ENCODE measurements at regions not wholly inside any gene's neighbourhood (a gene's known extent, or its start where the extent isn't known, plus 50 kb on each side); places are given as distances from the start of the nearest gene placed in this dataset.
"Not testable (repeated sequence)": the region's sequence is repeated elsewhere in the genome, so short reads cannot be mapped to it uniquely, and the experiment has no call there.

DNA sequence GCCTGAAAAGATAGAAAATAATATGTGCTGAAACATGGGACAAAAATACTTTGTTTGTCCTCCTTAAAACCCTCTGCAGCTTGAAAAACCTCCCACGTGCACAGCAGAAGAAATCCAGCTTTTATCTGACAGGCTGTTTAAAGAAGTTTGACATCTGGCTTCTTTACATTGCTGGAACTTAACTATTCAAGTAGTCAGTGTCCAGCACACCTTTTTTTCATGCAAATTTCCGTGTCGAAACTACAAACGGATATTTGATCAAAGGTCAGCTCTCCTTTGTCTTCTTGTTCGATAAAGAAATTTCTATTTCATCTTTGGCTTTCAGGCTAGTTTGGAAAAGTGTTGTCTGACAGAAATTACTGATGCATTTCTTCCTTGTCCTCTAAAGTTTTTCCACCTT is 66.8 kb upstream of the KBTBD8 start:
- no peak for DNase-seq (ENCODE audit: low read depth, low spot score)

DNA sequence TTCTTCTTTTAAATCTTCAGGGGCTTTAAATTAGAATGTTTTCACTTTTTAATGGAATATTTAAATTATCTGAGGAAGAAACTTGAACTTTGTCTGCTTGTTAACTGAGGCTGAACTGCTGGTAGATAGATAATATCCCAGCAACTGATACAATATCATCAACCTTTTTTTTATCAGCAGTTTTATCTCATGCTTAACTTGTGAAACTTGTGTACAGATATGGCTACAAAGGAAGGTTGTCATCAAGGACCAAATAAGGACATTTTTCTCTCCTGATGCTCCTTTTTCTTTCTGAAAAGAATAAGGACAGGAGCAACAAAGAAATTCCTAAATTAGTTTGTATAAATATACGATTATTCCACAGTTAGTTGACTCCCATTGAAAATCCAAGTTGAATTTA is 66.4 kb upstream of the KBTBD8 start:
- no peak for DNase-seq (ENCODE audit: low read depth, low spot score)

DNA sequence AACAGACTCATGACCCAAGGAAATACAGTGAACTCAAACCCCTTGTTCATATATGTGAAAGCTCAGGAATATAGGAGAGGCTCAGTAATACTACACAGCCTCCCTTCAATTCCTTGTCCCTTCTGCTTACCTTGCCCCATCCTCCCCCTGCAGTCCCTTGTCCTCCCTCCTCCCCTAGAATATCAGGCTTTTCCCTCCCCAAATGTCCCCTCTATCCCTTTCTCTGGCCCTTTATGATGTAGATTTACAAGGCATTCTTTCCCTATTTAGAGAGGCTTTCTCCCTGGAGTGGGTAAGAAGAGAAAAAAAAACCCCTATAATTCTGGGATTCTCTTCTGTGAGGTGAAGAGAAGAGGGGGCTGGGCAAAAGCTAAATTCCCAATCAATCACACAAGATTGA is 64.9 kb upstream of the KBTBD8 start:
- no peak for DNase-seq (ENCODE audit: low read depth, low spot score)

DNA sequence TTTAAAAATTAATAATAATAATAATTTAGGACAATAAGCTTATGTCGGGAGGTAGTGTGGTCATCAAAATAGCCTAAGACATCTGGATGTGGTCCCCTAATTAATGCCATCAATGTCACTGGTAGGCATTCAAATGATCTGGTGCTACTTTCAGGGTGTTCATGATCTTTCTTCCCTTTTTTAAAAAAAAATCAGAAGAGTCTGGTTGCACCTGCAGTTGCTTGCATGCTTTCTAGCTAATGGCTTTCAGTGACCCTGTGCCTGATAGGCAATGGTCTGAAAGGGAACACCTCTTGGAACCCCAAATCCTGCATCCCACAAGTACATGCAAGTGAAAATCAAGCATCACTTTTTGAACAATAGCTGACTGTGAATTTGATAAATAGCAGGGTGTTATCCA is 64.1 kb upstream of the KBTBD8 start:
- DNase-seq (ENCODE audit: low read depth, low spot score): no peak

DNA sequence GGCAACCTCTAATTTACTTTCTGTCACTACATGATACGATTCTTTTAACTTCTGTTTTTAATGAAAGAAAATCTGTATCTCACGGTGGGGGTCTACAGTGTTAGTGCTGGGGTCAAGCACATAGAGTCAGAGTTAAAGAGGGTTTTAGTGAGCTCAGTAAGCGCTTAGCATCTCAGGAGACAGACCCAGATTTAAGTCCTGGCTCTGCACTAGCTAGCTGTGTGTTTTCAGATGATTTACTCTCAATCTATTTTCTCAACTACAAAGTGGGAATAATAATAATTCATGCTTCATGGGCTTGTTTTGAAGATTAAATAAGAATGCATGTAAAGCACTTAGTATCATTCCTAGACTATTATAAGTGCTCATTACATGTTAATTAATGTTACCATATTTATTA is 63.4 kb upstream of the KBTBD8 start:
- DNase-seq (ENCODE audit: low read depth, low spot score): no peak

- not testable (repeated sequence) for DNase-seq (ENCODE audit: low read depth, low spot score)
These were observed 61.1 kb upstream of the KBTBD8 start for GRCh38 chr3:66937041-66937440.

DNA sequence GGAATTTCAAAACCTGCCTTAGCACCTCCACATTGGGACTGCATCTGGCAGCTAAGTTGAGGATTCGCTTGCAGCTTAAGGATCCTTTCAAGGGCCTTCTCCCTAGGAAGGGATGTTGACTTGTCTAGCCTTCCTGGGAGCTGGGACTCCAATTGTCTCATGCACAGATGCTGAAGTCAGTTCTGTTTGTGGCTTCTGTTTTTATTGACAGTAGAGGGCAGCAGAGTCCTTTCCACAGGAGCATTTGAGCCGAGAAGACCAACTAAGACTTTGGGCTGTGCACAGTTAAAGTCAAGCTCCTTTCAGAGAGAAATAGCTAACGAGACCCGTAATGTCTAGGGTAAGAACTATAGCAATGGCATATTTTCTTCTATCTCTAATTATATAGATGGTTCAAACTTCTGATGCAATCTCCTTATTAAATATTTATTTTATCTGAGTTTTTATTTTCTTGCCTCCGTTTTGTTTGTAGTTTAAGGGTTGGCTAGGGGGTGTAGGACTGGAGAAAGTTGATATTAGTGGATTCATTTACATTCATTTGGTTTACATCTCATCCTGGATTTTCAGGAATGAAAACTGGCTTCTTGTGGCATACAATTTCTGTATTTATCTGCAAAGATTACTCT is 59.7 kb upstream of the KBTBD8 start:
- DNase-seq (ENCODE audit: low read depth, low spot score): peak; percentile 76

DNA sequence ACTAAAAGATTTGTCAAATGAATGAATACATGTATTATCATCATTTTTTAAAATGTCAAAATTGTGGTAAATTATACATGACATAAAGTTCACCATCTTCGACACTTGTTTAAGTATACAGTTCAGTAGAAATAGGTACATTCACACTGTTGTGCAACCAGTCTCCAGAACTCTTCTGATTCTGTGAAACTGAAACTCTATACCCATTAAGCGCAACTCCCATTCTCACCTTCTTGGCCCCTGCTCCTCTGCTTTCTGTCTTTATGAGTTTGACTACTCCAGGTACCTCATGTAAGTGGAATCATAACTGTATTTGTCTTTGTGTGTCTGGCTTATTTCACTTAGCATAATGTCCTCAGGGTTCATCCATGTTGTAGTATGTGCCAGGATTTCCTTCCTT is 50.1 kb upstream of the KBTBD8 start:
- DNase-seq (ENCODE audit: low read depth, low spot score): no peak
